ENCODE measurements at regions not wholly inside any gene's neighbourhood (a gene's known extent, or its start where the extent isn't known, plus 50 kb on each side); places are given as distances from the start of the nearest gene placed in this dataset.

GRCh38 chr10:59595593-59595992 is 114.1 kb downstream of the SLC16A9 start:
- H3K9me3 ChIP-seq = no peaks in the 10 kb centered on the region
- H3K9ac ChIP-seq = no peak overlapping the region
- H3K4me2 ChIP-seq = no peak overlapping the region
- no peaks in the 10 kb centered on the region for H3K4me1 ChIP-seq
- H4K20me1 ChIP-seq = no peaks in the 10 kb centered on the region
- TF ChIP-seq Cebpa-rat (IDR thresholded peaks at IDR 0.05) = no peak
- no peak overlapping the region for H3K27ac ChIP-seq
- H3K27me3 ChIP-seq = no peaks in the 10 kb centered on the region
- no peaks in the 10 kb centered on the region for H3K36me3 ChIP-seq
- no peak overlapping the region for H3K4me3 ChIP-seq

GRCh38 chr10:59593768-59594167 is 115.9 kb downstream of the SLC16A9 start:
- no peak overlapping the region for H3K4me2 ChIP-seq
- no peaks in the 10 kb centered on the region for H3K36me3 ChIP-seq

GRCh38 chr10:59589796-59590195 is 119.9 kb downstream of the SLC16A9 start:
- Histone ChIP-seq H3K27ac (no peak overlapping the region), H3K4me3 (no peak overlapping the region), H3K4me2 (no peak overlapping the region), H3K9me3 (no peaks in the 10 kb centered on the region), H3K27me3 (no peaks in the 10 kb centered on the region), H3K36me3 (no peaks in the 10 kb centered on the region), H3K4me1 (no peaks in the 10 kb centered on the region), H3K9ac (no peak overlapping the region), H4K20me1 (no peaks in the 10 kb centered on the region)
- no peak for TF ChIP-seq Cebpa-rat (IDR thresholded peaks at IDR 0.05)

More at GRCh38 chr10:59593768-59594167, 115.9 kb downstream of the SLC16A9 start:
- no peaks in the 10 kb centered on the region for H3K4me1 ChIP-seq
- H3K27ac ChIP-seq = no peak overlapping the region
- H4K20me1 ChIP-seq = no peaks in the 10 kb centered on the region
- H3K4me3 ChIP-seq = no peak overlapping the region
- no peak for TF ChIP-seq Cebpa-rat (IDR thresholded peaks at IDR 0.05)
- H3K9ac ChIP-seq = no peak overlapping the region
- H3K27me3 ChIP-seq = no peaks in the 10 kb centered on the region
- H3K9me3 ChIP-seq = no peaks in the 10 kb centered on the region

GRCh38 chr10:59588791-59589190 is 120.9 kb downstream of the SLC16A9 start:
- Histone ChIP-seq H3K4me2 (no peak overlapping the region), H3K27me3 (no peaks in the 10 kb centered on the region)
- TF ChIP-seq Cebpa-rat (IDR thresholded peaks at IDR 0.05) = no peak

GRCh38 chr10:59587756-59588140 is 121.9 kb downstream of the SLC16A9 start:
- no peaks in the 10 kb centered on the region for H3K36me3 ChIP-seq
- no peak for TF ChIP-seq Cebpa-rat (IDR thresholded peaks at IDR 0.05)

More at GRCh38 chr10:59588791-59589190, 120.9 kb downstream of the SLC16A9 start:
- Histone ChIP-seq H3K9ac (no peak overlapping the region), H3K4me1 (no peaks in the 10 kb centered on the region), H3K9me3 (no peaks in the 10 kb centered on the region), H3K4me3 (no peak overlapping the region), H4K20me1 (no peaks in the 10 kb centered on the region), H3K36me3 (no peaks in the 10 kb centered on the region), H3K27ac (no peak overlapping the region)

GRCh38 chr10:59587083-59587755 is 122.4 kb downstream of the SLC16A9 start:
- TF ChIP-seq Cebpa-rat (IDR thresholded peaks at IDR 0.05) = no peak
- no peak overlapping the region for H3K9ac ChIP-seq

More at GRCh38 chr10:59587756-59588140, 121.9 kb downstream of the SLC16A9 start:
- Histone ChIP-seq H3K9me3 (no peaks in the 10 kb centered on the region), H3K4me2 (no peak overlapping the region), H4K20me1 (no peaks in the 10 kb centered on the region), H3K9ac (no peak overlapping the region), H3K4me1 (no peaks in the 10 kb centered on the region), H3K4me3 (no peak overlapping the region), H3K27ac (no peak overlapping the region), H3K27me3 (no peaks in the 10 kb centered on the region)

GRCh38 chr10:59586407-59586891 is 123.2 kb downstream of the SLC16A9 start:
- Histone ChIP-seq H4K20me1 (no peaks in the 10 kb centered on the region), H3K27ac (no peak overlapping the region), H3K36me3 (no peaks in the 10 kb centered on the region), H3K4me2 (no peak overlapping the region), H3K4me1 (no peaks in the 10 kb centered on the region), H3K9me3 (no peaks in the 10 kb centered on the region), H3K27me3 (no peaks in the 10 kb centered on the region), H3K9ac (no peak overlapping the region), H3K4me3 (no peak overlapping the region)
- no peak for TF ChIP-seq Cebpa-rat (IDR thresholded peaks at IDR 0.05)

More at GRCh38 chr10:59587083-59587755, 122.4 kb downstream of the SLC16A9 start:
- Histone ChIP-seq H3K36me3 (no peaks in the 10 kb centered on the region), H4K20me1 (no peaks in the 10 kb centered on the region), H3K4me3 (no peak overlapping the region), H3K9me3 (no peaks in the 10 kb centered on the region), H3K27ac (no peak overlapping the region), H3K27me3 (no peaks in the 10 kb centered on the region), H3K4me2 (no peak overlapping the region), H3K4me1 (no peaks in the 10 kb centered on the region)

- Histone ChIP-seq H3K4me3 (no peak overlapping the region), H3K27me3 (no peaks in the 10 kb centered on the region), H3K9me3 (no peaks in the 10 kb centered on the region), H3K4me2 (no peak overlapping the region), H3K36me3 (no peaks in the 10 kb centered on the region), H3K27ac (no peak overlapping the region), H3K9ac (no peak overlapping the region), H3K4me1 (no peaks in the 10 kb centered on the region), H4K20me1 (no peaks in the 10 kb centered on the region)
- TF ChIP-seq Cebpa-rat (IDR thresholded peaks at IDR 0.05) = no peak
Observed at GRCh38 chr10:59585046-59585700, 124.5 kb downstream of the SLC16A9 start.

GRCh38 chr10:59582780-59583179 is 126.9 kb downstream of the SLC16A9 start:
- Histone ChIP-seq H3K4me3 (no peak overlapping the region), H3K4me2 (no peak overlapping the region)

GRCh38 chr10:59582058-59582457 is 127.6 kb downstream of the SLC16A9 start:
- Histone ChIP-seq H3K36me3 (no peaks in the 10 kb centered on the region), H3K27ac (no peak overlapping the region), H3K9me3 (no peaks in the 10 kb centered on the region), H3K4me3 (no peak overlapping the region), H3K4me1 (no peaks in the 10 kb centered on the region; the same call in 1 of the 2 replicates), H3K4me2 (no peak overlapping the region), H3K27me3 (no peaks in the 10 kb centered on the region), H4K20me1 (no peaks in the 10 kb centered on the region), H3K9ac (no peak overlapping the region)
- TF ChIP-seq Cebpa-rat (IDR thresholded peaks at IDR 0.05) = no peak

More at GRCh38 chr10:59582780-59583179, 126.9 kb downstream of the SLC16A9 start:
- no peak for TF ChIP-seq Cebpa-rat (IDR thresholded peaks at IDR 0.05)
- Histone ChIP-seq H3K9ac (no peak overlapping the region), H3K27me3 (no peaks in the 10 kb centered on the region), H4K20me1 (no peaks in the 10 kb centered on the region), H3K9me3 (no peaks in the 10 kb centered on the region), H3K36me3 (no peaks in the 10 kb centered on the region), H3K4me1 (no peaks in the 10 kb centered on the region; the same call in 1 of the 2 replicates), H3K27ac (no peak overlapping the region)
